HG03135 (cell line): ENCODE measurements at regions not wholly inside any gene's neighbourhood (a gene's known extent, or its start where the extent isn't known, plus 50 kb on each side); places are given as distances from the start of the nearest gene placed in this dataset.
"Not testable (repeated sequence)": the region's sequence is repeated elsewhere in the genome, so short reads cannot be mapped to it uniquely, and the experiment has no call there.

Experiments used
- ATAC-seq: cut with Tn5 transposase; IDR thresholded peaks from one replicate; pipeline ENCODE4 v1.9.1; 2021; ENCODE audit warnings: mild to moderate bottlenecking, moderate library complexity; ENCODE audit not compliant: unreplicated experiment

DNA sequence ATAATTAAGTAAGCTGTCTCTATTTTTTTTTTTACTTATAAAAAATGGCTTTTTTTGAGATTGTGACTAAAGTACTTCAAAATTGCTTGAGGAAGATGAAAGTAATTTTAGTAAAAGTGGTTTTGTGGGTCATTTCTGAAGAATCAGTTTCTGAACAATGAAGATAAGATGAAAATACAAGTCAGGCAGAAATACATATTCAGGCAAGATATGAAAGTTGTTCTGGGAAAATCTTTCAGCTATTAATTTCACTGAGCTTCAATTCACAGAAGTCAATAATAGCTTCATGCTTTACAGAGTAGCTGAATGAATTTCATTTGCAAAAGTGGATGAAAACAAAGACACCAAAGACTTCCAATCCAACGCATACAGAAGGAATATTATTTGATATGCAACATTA lies 305.2 kb upstream of the ARSJ start:
- no peak for ATAC-seq

DNA sequence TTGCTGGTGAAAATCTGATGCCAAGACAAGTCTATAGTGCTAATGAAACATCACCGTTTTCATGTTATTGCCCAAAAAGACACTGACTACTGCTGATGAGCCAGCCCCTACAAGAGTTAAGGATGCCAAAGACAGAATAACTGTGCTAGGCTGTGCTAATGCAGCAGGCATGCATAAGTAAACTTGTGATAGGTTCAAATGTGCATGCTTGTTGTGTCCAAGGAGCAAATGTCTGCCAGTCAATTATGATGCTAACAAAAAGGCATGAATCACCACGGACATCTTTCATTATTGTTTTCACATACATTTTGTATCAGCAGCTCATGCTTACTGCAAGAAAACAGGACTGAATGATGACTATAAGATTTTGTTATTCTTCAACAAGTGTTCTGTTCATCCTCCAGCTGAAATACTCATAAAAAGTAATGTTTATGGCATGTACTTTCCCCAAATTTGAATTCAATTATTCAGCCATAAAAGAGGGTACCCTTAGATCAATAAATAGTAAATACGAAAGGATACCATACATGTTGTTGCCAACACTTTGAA lies 306.9 kb upstream of the ARSJ start:
- no peak for ATAC-seq

DNA sequence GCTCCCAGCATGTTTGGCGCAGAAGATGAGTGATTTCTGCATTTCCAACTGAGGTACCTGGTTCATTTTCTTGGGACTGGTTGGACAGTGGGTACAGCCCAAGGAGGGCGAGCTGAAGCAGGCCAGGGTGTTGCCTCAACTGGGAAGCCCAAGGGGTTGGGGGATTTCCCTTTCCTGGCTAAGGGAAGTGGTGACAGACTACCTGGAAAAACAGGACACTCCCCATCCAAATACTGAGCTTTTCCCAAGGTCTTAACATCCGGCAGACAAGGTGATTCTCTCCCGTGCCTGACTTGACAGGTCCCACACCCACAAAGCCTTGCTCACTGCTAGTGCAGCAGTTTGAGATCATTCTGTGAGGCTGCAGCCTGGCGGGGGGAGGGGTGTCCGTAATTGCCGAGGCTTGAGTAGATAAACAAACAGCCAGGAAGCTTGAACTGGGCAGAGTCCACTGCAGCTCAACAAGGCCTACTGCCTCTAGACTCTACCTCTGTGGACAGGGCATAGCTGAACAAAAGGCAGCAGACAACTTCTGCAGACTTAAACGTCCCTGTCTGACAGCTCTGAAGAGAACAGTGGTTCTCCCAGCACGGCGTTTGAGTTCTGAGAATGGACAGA lies 307.7 kb upstream of the ARSJ start:
- ATAC-seq: no peak

DNA sequence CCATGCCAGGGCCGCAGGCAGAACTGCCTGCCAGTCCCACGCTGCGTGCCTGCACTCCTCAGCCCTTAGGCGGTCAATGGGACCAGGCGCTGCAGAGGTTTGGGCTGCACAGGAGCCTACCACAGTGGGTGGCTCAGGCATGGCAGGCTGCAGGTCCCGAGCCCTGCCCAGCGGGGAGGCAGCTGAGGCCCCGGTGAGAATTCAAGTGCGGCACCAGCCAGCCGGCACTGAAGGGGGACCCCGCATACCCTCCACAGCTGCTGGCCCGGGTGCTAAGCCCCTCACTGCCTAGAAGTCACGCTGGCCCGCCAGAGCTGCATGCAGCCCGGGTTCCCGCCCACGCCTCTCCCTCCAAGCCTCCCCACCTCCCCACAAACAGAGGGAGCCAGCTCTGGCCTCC lies 302.5 kb upstream of the UGT8 start:
- no peak for ATAC-seq

DNA sequence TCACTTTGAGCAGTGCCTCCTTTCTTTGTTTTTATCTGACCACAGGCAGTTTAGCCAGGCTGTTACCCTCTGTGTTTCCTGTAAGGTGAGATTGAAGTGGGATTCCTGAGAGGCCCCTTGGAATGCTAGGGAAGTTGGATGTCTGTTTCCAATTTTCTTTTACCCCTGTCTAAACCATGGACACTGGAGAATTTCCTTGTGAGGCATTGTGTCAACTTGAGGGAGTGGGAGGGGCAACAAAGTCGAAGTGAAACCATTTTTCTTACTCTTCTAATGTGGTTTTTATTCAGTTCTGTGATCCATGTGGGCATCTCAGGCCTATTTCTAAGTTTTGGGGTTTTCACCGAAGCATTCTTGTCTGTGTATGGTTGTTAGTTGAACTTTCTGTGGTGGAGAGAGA lies 296.1 kb upstream of the UGT8 start:
- ATAC-seq: no peak

DNA sequence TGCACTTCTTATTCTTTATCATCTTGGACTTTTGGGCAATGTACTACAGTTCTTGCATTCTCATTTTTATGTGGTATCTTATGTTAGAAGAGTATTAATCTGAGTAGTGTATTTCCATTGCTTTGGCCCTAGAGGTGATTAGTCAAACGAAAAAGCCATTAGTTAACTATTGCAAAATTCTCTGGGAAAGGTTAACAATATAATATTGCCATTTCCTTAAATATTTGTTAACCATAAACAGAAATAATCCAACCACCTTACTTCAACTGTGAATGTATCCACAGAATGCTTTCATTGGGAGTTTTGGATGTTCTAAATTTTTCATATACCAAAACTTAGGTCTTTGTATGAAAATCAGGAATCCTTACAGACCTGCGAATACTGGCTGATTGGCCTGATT lies 294.6 kb upstream of the UGT8 start:
- no peak for ATAC-seq

DNA sequence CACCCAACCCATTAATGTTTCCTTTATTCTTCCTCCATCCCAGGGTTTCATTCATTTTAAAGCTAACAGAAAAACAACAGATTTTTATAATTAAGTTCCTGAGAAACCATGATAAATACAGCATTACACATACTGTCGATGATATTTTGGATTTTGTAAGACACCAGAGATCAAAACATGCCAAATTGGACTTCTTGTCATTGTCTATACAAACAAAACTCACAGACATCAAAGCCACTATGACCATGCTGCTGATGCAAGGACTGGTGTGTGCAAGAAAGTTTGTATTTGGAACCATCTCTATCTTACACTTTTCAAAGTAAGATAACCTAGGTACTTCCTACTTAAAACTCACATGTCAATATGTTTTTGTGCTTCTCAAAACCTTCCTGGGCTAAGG lies 294.0 kb upstream of the UGT8 start:
- no peak for ATAC-seq

DNA sequence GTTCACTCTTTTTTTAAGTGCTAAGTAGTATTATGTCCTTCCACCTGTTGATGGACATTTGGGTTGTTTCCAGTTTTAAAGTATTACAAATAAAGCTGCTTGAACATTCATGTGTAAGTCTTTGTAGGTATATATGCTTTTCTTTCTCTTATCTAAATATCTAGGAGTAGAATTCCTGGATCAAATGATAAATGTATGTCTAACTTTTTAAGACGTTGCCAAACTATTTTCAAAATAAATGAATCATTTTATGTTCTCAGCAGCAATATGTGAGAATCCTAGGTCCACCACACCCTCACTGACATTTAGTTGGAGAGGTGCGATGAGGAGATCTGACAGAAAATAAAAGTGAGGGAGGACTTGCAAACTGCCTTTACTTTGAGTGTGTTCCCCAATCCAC lies 291.7 kb upstream of the UGT8 start:
- no peak for ATAC-seq

DNA sequence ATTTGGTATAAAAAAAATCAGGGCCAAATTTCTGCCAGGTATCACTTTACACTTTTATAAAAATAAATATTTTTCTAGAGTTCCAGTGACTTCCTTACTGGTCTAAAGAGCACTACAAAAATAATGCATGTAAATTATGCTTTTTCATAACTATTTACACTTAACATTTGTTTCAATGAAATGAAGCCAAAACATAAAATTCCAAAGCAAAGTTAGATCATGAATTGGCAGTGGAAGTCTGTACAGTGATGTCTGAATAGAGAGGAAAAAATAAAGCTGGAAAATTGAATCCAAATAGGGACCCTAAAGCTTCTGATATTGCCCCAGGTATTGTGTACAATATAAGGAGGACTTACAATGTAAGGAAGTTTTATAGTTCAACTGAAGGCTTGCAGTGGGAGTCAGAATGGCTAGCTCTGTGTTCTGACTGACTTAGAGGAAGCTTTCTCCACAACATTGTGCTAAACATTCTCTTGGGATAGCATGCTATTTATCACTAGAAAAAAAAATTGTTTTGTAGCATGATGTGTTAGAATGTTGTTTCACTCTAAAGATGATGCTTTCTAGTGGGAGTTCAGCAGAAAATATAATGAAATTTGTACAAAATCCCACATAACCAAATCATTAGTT lies 288.2 kb upstream of the UGT8 start:
- no peak for ATAC-seq

DNA sequence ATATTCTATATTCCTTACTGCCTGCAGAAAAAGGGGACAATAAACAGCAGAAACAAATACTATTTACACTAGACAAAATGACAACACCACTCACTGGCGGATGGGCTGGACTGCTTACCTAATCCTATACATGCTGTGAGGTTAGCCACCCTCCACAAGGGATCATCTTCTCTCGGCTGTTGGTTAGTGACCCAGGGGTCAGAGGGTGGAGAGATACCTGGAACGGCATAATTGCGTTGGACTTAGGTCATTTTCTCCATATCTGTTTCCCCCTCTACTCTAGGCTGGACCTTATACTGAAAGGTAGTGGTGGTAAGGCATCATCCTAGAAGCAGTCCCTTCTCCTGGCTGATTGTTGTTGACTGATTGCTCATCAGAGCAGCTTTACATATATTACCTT lies 286.8 kb upstream of the UGT8 start:
- no peak for ATAC-seq

DNA sequence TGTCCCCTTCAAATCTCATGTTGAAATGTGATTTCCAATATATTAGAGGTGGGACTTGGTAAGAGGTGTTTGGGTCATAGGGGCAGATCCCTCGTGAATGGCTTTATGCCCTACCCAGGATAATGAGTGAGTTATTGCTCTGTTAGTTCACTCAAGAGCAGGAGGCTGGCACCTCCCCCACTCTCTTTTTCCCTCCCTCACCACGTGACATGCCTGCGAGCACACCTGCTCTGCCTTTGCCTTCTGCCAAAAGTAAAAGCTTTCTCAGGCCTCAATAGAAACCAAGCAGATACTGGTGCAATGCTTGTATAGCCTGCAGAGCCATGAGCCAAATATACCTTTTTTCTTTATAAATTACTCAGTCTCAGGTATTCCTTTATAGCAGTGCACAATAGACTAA lies 286.3 kb upstream of the UGT8 start:
- no peak for ATAC-seq

DNA sequence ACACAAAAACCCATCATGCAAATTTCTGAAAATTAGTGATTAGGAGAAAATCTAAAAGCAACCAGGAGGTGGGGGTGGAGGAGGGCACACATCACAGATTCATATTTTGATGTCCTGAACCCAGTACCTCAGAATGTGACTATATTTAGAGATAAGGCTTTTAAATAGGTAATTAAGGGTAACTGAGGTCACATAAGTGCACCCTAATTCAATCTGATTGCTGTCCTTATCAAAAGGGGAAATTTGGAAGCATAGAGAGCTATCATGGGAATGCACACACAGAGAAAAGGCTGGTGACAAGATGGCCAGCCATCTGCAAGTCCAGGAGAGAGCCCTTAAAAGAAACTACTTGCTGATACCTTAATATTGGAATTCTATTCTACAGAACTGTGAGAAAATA lies 281.8 kb upstream of the UGT8 start:
- ATAC-seq: no peak

DNA sequence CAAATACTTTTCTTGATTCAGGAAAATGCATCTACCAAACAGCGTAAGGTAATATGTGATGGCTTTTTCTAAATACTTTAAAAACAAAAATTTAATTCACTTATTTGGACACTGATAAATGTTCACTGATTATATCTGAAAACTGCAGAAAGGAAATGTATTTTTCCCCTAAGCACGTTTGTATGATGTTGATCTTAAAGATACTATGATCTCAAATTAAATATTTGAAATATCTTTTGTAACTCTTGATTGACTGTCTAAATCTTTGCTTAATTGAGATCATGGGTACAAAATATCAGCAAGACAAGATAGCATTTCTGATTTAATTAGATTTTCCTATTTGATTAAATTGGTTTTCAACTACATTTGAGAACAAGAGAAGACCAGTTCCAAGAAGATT lies 281.0 kb upstream of the UGT8 start:
- ATAC-seq: no peak

DNA sequence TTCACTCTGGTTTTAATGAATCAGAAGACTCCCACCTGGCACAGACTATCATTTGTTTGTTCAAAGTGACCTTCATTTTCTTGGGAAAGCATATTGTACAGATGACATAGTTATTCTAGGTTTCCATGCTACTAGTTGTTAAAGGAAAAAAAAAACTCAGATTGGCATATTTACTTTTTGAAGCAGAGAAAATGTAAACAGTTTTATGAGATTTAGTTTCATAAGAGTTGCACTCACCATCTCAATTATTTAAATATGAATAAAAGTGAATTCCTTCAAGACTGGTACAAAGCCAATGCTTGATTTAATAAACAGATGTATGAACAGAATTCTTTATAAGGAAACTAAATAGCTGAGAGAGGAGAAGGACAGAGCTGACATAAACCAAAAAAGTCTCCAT lies 280.3 kb upstream of the UGT8 start:
- ATAC-seq: no peak

DNA sequence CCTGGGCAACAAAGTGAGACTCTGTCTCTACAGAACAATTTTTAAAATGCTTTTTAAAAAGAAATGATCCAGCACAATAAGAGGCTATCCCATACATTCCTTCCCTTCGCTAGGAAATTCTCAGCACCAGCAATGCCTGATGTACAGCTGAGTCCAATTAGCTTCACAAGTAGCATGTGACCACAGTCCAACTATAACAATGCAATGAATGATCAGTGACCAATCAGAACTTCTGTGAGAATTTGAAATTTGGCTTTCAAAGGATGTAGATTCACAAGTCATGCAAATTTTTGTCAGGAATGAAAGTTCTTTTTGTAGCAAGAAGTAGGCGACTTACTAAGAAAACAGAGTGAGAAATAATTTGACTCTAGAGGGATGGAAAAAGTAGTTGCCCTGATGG lies 278.5 kb upstream of the UGT8 start:
- no peak for ATAC-seq

DNA sequence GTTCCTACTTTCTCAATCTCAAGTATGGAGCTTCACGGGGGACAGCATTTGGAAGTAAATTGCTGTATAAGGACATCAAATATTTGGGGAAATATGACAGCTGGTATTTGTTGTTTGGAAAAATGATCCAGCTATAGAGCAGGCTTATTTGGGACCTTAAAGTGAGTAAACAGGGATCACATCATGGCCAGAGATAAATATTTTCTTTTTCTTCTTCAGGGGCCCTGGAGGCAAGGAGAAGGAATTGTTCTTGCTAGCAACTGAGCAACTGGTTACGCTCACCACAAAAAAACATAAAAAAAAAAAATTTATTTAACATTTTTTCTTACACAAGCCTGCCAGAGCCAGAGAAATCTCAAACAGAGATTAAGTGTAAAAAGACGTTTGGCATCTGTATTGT lies 277.2 kb upstream of the UGT8 start:
- ATAC-seq: no peak

DNA sequence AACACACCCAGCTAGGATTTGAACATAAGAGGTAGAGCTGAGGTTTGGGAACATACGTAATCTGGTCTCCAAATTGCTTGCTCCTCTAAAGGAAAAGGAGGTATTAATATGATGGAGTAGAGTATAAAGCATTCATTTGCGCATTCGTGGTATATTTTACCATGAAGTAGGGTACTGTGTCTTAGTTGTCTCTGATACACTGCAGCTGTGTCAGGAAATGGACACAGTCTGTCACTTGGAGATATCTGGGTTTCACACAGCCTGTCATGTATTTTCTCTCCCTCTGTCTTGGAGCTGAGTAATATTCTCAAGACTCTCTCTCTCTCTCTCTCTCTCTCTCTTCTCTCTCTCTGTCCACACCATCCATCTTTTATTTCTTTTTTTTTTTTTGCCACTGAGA lies 274.8 kb upstream of the UGT8 start:
- no peak for ATAC-seq

DNA sequence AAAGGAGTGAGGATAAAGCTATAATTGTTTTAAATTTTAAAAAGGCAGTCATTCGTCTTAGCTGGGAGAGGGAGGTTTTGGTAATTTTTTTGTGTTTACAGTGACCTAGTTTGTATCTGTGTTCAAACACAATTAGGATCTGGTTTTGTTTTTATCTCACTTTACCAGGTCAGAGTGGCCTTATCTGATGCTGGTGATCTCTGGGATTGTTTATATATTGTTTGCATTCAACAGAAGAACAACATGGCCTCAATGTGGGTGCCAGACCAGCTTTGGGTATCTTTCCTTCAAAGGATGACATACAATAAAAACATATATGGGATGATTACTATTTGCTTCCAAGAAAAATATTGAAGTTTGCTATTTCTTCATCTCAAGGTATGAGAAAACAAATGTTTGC lies 272.2 kb upstream of the UGT8 start:
- no peak for ATAC-seq

DNA sequence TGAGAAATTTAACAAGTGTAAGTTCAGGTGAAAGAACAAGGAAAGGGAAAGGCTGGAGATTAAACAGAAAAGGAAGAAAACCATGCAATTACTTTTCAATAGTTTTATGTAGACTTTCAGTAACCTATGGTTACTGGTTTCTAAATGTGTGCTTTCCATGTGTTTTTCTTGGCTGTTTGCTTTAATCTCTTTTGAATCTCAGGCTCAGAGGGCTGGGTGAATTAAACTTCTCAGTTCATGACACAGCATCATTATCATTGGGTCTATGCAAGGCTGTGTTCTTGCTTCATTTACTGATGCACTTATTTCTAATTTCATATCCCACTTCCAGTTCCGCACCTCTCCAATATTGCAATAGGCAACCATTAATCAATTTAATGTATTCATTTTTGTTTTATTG lies 266.5 kb upstream of the UGT8 start:
- ATAC-seq: no peak

DNA sequence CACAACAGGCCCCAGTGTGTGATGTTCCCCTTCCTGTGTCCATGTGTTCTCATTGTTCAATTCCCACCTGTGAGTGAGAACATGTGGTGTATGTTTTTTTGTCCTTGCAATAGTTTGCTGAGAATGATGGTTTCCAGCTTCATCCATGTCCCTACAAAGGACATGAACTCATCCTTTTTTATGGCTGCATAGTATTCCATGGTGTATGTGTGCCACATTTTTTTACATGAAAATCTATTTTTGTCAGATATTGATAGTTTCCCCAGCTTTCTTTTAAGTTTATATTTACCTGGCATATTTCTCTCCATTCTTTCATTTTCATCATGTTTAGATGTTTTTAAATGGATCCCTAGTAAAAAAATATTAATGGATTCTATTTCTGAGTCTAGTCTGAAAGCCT lies 264.2 kb upstream of the UGT8 start:
- ATAC-seq: not testable (repeated sequence)

DNA sequence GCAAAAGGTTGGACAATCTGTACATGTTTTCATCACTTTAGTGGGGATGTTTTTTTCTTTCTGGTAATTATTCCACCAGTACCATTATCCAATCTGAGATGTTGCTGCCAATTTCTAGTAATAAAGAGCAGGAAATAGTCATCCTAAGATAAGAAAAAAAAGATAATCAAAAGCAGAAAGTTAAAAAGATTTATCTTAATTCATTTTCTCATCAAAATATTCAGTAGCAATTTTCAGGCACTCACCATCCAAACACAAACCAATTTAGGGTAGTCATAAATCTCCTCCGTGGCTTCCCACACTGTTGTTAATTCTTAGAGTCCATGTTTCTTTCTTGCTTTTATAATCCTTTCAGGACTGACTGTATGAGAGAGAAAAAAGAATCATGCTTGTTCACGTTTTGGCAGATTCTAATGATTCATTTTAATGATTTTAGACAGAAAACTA lies 263.7 kb upstream of the UGT8 start:
- no peak for ATAC-seq

DNA sequence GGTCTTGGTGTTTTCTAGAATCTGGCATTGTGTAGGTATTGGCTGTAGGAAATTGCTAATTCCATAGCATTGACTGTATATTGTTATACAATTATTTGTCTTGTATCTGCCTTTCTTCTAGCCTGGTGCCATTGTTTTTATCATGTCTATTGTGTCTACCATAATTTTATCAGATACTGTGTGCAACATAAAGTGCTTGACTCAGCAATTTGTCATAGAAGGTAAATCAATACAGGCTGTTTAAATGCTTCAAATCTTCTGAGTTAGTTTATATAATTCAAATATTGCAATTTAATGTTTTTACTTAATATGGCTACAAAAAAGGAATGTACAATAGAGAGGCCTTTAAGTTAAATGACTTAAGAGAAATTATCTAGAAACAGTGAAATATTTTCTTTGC lies 263.3 kb upstream of the UGT8 start:
- no peak for ATAC-seq

DNA sequence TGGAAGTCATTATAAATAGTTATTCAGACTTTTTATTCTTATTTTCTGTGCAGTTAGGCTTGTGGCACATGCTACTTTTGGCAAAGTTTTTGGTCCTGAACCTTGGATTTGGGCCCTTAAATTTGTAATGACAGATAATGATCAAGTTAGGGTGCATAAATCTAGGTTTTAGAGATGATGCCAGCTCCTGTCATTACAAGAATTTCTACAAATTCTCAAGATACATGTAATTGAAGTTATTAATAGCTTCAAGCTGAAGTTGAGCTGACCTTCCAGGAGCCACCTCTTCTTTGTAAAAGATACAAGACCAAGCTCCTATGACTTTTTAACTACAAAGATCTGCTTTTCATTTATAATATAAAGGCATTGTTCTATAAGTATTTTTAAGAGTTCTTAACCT lies 255.6 kb upstream of the UGT8 start:
- ATAC-seq: no peak
